ENCODE measurements at regions not wholly inside any gene's neighbourhood (a gene's known extent, or its start where the extent isn't known, plus 50 kb on each side); places are given as distances from the start of the nearest gene placed in this dataset.

GRCh38 chr5:81800797-81801196 is 49.9 kb upstream of the SSBP2 start:
- TF ChIP-seq CTCF (IDR thresholded peaks at IDR 0.05) (no peak), EZH2 (IDR thresholded peaks at IDR 0.05; ENCODE audit: borderline replicate concordance, insufficient read depth, low read depth, low read length, poor library complexity, severe bottlenecking) (no peak)

All from B cell (primary cell).